GM19455 (cell line): ENCODE measurements at regions not wholly inside any gene's neighbourhood (a gene's known extent, or its start where the extent isn't known, plus 50 kb on each side); places are given as distances from the start of the nearest gene placed in this dataset.

Experiments
- ATAC-seq: cut with Tn5 transposase; IDR thresholded peaks from one replicate; pipeline ENCODE4 v1.9.1; 2021; ENCODE audit not compliant: unreplicated experiment

DNA sequence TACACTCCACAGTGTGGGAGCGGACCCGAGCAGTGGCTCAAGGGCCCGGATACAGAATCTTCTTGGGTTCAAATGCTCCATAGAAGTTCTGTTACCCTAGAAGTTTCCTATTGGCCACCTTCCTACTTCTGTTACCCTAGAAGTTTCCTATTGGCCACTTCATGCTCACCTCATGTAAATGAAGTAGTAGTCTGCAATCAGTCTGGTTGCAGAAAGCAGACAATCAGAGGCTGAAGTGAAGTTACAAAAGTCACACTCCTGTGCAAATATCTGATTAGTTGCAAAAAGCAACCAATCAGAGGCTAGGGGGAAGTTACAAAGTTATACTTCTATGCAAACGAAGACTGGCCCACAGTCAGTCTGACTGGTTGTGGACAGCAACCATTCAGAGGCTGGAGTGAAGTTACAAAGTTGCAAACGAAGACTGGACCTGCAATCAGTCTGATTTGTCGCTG, 77.8 kb upstream of the CPNE8 start:
- no peak for ATAC-seq

DNA sequence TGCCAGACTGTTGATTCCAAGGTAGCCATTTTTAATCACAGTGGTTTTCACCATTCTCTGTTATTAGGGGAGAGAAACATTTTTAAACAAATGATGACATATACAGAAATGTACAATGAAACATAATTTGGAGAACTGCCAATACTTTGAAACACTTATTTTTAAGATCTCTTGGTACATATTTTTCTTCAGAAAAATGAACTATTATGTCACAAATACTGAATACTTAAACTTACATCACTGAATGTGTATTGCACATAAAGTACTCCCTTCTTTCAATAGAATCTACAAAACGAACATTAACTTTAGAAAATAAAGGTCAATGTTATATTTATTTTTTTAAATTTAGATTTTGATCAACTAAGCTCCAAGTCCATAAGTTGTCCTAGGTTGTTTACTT, 71.7 kb upstream of the CPNE8 start:
- ATAC-seq, result no peak

DNA sequence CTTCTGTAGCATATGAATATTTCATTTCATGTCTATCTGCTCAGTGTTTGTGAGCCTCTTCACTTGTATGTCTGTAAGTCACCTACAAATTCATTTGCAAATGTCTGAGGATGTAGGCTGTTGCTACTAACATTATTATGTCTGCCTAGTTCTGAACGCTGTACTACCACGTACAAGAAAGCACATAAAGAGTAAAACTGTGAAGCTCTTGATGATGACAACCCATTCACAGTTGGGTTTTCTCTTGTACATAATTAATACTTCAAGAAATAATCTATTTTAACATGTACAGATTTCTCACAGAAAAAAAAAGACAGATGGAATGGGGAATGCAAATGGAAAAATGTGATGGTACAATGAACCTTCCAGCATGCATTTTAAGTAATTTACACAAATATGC, 64.3 kb upstream of the CPNE8 start:
- no peak for ATAC-seq

DNA sequence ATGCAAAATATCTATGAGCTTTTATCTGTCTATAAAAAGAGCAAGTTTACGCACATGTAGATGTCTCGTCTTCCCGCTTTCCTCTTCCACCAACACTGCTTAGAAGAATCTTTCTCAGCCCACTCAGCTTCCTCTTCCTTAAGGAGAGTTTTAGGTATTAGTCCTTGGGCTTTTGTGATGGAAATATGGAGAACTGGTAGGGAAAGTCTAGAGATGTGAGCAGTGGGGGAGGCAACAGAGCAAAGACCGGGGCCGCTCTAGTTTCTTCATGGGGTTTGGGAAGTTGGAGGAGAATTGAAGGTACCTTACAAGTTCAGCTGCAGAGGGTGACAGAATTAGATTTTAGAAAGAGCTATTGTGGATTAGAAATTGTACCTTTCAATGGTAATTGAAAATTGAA, 56.3 kb upstream of the CPNE8 start:
- ATAC-seq, result no peak

DNA sequence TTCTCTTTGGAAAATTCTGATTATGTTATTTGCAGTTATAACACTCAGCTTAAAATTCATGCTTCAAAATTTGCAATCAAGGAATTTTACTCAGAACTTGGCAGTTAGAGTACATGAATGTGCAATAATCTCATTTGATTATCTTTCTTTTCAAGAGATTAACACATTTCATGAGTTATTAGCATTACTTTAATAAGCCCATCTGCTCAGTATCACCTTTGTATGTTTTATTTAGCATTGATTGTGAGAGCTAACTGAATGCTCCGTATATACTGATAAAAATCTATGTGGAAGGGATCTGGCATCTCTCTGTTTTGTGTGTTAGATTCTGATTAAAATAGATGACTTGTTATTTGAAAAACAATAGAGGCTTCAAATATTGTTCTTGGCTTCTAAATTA, 55.6 kb upstream of the CPNE8 start:
- no peak for ATAC-seq

DNA sequence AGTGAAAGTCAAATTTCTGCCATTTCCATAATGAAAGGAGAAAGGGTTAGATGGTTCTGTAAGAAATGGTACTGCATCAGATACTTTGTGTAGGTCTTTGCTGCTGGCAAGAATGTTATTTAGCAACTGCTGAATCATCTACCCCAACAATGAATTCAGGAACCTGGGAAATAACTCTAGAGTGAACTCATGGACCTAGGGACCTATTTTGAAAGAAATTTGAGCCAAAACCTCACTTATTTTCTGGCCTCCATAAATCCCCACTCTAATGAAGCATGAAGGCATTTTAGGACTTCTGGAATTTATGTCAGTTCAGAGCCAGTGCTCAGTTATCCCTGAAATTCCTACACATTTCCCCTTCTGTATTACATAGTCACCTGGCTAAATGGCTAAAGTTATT, 50.9 kb upstream of the CPNE8 start:
- ATAC-seq, result no peak
